ENCODE measurements at regions not wholly inside any gene's neighbourhood (a gene's known extent, or its start where the extent isn't known, plus 50 kb on each side); places are given as distances from the start of the nearest gene placed in this dataset.
"Not testable (repeated sequence)": the region's sequence is repeated elsewhere in the genome, so short reads cannot be mapped to it uniquely, and the experiment has no call there.

- Mint-ChIP-seq H3K27ac (no peak overlapping the region), H3K27me3 (no peaks in the 10 kb centered on the region), H3K9me3 (peaks cover 9% of the 10 kb centered on the region), H3K4me1 (ENCODE audit: low read depth) (no peaks in the 10 kb centered on the region), H3K4me3 (no peak overlapping the region), H3K36me3 (ENCODE audit: low read depth) (no peaks in the 10 kb centered on the region)
- intact Hi-C loops (cut with micrococcal nuclease), result no loop called here
Observed at GRCh38 chr3:65303431-65303830, 615.6 kb upstream of the ADAMTS9 start.

- Mint-ChIP-seq H3K27me3 (no peaks in the 10 kb centered on the region), H3K36me3 (ENCODE audit: low read depth) (no peaks in the 10 kb centered on the region), H3K9me3 (peaks cover 17% of the 10 kb centered on the region), H3K4me3 (no peak overlapping the region), H3K27ac (no peak overlapping the region), H3K4me1 (ENCODE audit: low read depth) (no peaks in the 10 kb centered on the region)
- intact Hi-C loops (cut with micrococcal nuclease), result no loop called here
Observed at GRCh38 chr3:65291448-65292125, 603.8 kb upstream of the ADAMTS9 start.

- Mint-ChIP-seq H3K9me3 (peaks cover 17% of the 10 kb centered on the region), H3K27me3 (no peaks in the 10 kb centered on the region), H3K4me1 (ENCODE audit: low read depth) (no peaks in the 10 kb centered on the region), H3K27ac (no peak overlapping the region), H3K36me3 (ENCODE audit: low read depth) (no peaks in the 10 kb centered on the region), H3K4me3 (no peak overlapping the region)
- intact Hi-C loops (cut with micrococcal nuclease), result no loop called here
Observed at GRCh38 chr3:65288776-65289175, 601.0 kb upstream of the ADAMTS9 start.

- H3K36me3 Mint-ChIP-seq (ENCODE audit: low read depth), result no peaks in the 10 kb centered on the region
- no peak overlapping the region for H3K27ac Mint-ChIP-seq
- H3K4me3 Mint-ChIP-seq, result no peak overlapping the region
- intact Hi-C loops (cut with micrococcal nuclease), result no loop called here
- H3K27me3 Mint-ChIP-seq, result no peaks in the 10 kb centered on the region
- peaks cover 17% of the 10 kb centered on the region for H3K9me3 Mint-ChIP-seq
- no peaks in the 10 kb centered on the region for H3K4me1 Mint-ChIP-seq (ENCODE audit: low read depth)
Observed at GRCh38 chr3:65285956-65286355, 598.2 kb upstream of the ADAMTS9 start.

- H3K27me3 Mint-ChIP-seq, result no peaks in the 10 kb centered on the region
- H3K4me3 Mint-ChIP-seq, result no peak overlapping the region
- H3K36me3 Mint-ChIP-seq (ENCODE audit: low read depth), result no peaks in the 10 kb centered on the region
- no peak overlapping the region for H3K27ac Mint-ChIP-seq
- peaks cover 13% of the 10 kb centered on the region for H3K9me3 Mint-ChIP-seq
- no peaks in the 10 kb centered on the region for H3K4me1 Mint-ChIP-seq (ENCODE audit: low read depth)
- intact Hi-C loops (cut with micrococcal nuclease), result no loop called here
Observed at GRCh38 chr3:65284961-65285360, 597.2 kb upstream of the ADAMTS9 start.

GRCh38 chr3:65284546-65284945, 596.7 kb upstream of the ADAMTS9 start:
- Mint-ChIP-seq H3K4me1 (ENCODE audit: low read depth) (no peaks in the 10 kb centered on the region), H3K9me3 (peaks cover 9% of the 10 kb centered on the region), H3K27ac (no peak overlapping the region), H3K4me3 (no peak overlapping the region), H3K27me3 (no peaks in the 10 kb centered on the region), H3K36me3 (ENCODE audit: low read depth) (no peaks in the 10 kb centered on the region)
- intact Hi-C loops (cut with micrococcal nuclease), result no loop called here

- Mint-ChIP-seq H3K27ac (no peak overlapping the region), H3K4me3 (no peak overlapping the region), H3K27me3 (no peaks in the 10 kb centered on the region), H3K36me3 (ENCODE audit: low read depth) (no peaks in the 10 kb centered on the region), H3K9me3 (no peaks in the 10 kb centered on the region), H3K4me1 (ENCODE audit: low read depth) (no peaks in the 10 kb centered on the region)
- intact Hi-C loops (cut with micrococcal nuclease), result no loop called here
Observed at GRCh38 chr3:65279225-65279782, 591.5 kb upstream of the ADAMTS9 start.

- Mint-ChIP-seq H3K27me3 (no peaks in the 10 kb centered on the region), H3K9me3 (no peaks in the 10 kb centered on the region), H3K4me1 (ENCODE audit: low read depth) (no peaks in the 10 kb centered on the region), H3K27ac (no peak overlapping the region), H3K36me3 (ENCODE audit: low read depth) (no peaks in the 10 kb centered on the region), H3K4me3 (no peak overlapping the region)
- intact Hi-C loops (cut with micrococcal nuclease), result no loop called here
Observed at GRCh38 chr3:65277798-65278197, 590.0 kb upstream of the ADAMTS9 start.

- H3K9me3 Mint-ChIP-seq, result no peaks in the 10 kb centered on the region
- no peak overlapping the region for H3K27ac Mint-ChIP-seq
- H3K27me3 Mint-ChIP-seq, result no peaks in the 10 kb centered on the region
- H3K4me1 Mint-ChIP-seq (ENCODE audit: low read depth), result no peaks in the 10 kb centered on the region
- intact Hi-C loops (cut with micrococcal nuclease), result no loop called here
- H3K4me3 Mint-ChIP-seq, result no peak overlapping the region
- no peaks in the 10 kb centered on the region for H3K36me3 Mint-ChIP-seq (ENCODE audit: low read depth)
Observed at GRCh38 chr3:65276551-65276950, 588.8 kb upstream of the ADAMTS9 start.

- Mint-ChIP-seq H3K4me3 (no peak overlapping the region), H3K27me3 (no peaks in the 10 kb centered on the region), H3K4me1 (ENCODE audit: low read depth) (no peaks in the 10 kb centered on the region), H3K36me3 (ENCODE audit: low read depth) (no peaks in the 10 kb centered on the region), H3K9me3 (no peaks in the 10 kb centered on the region), H3K27ac (no peak overlapping the region)
- intact Hi-C loops (cut with micrococcal nuclease), result no loop called here
Observed at GRCh38 chr3:65268426-65268825, 580.6 kb upstream of the ADAMTS9 start.

- no peaks in the 10 kb centered on the region for H3K27me3 Mint-ChIP-seq
- H3K9me3 Mint-ChIP-seq, result peaks cover 7% of the 10 kb centered on the region
- no peak overlapping the region for H3K4me3 Mint-ChIP-seq
- H3K4me1 Mint-ChIP-seq (ENCODE audit: low read depth), result no peaks in the 10 kb centered on the region
- H3K27ac Mint-ChIP-seq, result no peak overlapping the region
- H3K36me3 Mint-ChIP-seq (ENCODE audit: low read depth), result no peaks in the 10 kb centered on the region
- intact Hi-C loops (cut with micrococcal nuclease), result no loop called here
Observed at GRCh38 chr3:65265942-65266590, 578.3 kb upstream of the ADAMTS9 start.

GRCh38 chr3:65265511-65265910, 577.7 kb upstream of the ADAMTS9 start:
- no peaks in the 10 kb centered on the region for H3K36me3 Mint-ChIP-seq (ENCODE audit: low read depth)
- no peaks in the 10 kb centered on the region for H3K27me3 Mint-ChIP-seq
- H3K4me3 Mint-ChIP-seq, result no peak overlapping the region
- H3K9me3 Mint-ChIP-seq, result peaks cover 7% of the 10 kb centered on the region
- no peak overlapping the region for H3K27ac Mint-ChIP-seq
- intact Hi-C loops (cut with micrococcal nuclease), result no loop called here
- H3K4me1 Mint-ChIP-seq (ENCODE audit: low read depth), result no peaks in the 10 kb centered on the region

GRCh38 chr3:65262548-65262947, 574.7 kb upstream of the ADAMTS9 start:
- Mint-ChIP-seq H3K27me3 (no peaks in the 10 kb centered on the region), H3K4me3 (no peak overlapping the region), H3K4me1 (ENCODE audit: low read depth) (no peaks in the 10 kb centered on the region), H3K27ac (no peak overlapping the region), H3K9me3 (peaks cover 7% of the 10 kb centered on the region), H3K36me3 (ENCODE audit: low read depth) (no peaks in the 10 kb centered on the region)
- intact Hi-C loops (cut with micrococcal nuclease), result no loop called here

GRCh38 chr3:65259946-65260345, 572.1 kb upstream of the ADAMTS9 start:
- H3K27me3 Mint-ChIP-seq, result no peaks in the 10 kb centered on the region
- H3K27ac Mint-ChIP-seq, result no peak overlapping the region
- no peak overlapping the region for H3K4me3 Mint-ChIP-seq
- peaks cover 14% of the 10 kb centered on the region for H3K9me3 Mint-ChIP-seq
- intact Hi-C loops (cut with micrococcal nuclease), result no loop called here
- H3K4me1 Mint-ChIP-seq (ENCODE audit: low read depth), result no peaks in the 10 kb centered on the region
- no peaks in the 10 kb centered on the region for H3K36me3 Mint-ChIP-seq (ENCODE audit: low read depth)

GRCh38 chr3:65252914-65253313, 565.1 kb upstream of the ADAMTS9 start:
- H3K9me3 Mint-ChIP-seq; H3K27ac Mint-ChIP-seq; intact Hi-C loops (cut with micrococcal nuclease); H3K4me3 Mint-ChIP-seq; H3K27me3 Mint-ChIP-seq; H3K36me3 Mint-ChIP-seq (ENCODE audit: low read depth); H3K4me1 Mint-ChIP-seq (ENCODE audit: low read depth): not testable (repeated sequence)
